GM20000 (cell line): ENCODE measurements at regions not wholly inside any gene's neighbourhood (a gene's known extent, or its start where the extent isn't known, plus 50 kb on each side); places are given as distances from the start of the nearest gene placed in this dataset.

Experiments used
- DNase-seq: peaks from one replicate; pipeline ENCODE4 v3.0.0; 2012; ENCODE audit warnings: low spot score
- TF ChIP-seq, protein P1 (sequence below): IDR thresholded peaks from 2 replicates; pipeline ENCODE4 v1.5.1; 2012; ENCODE audit warnings: mild to moderate bottlenecking, control low read depth; ENCODE audit errors: extremely low read depth, missing control alignments

- DNase-seq: no peak
- TF ChIP-seq, protein P1, sequence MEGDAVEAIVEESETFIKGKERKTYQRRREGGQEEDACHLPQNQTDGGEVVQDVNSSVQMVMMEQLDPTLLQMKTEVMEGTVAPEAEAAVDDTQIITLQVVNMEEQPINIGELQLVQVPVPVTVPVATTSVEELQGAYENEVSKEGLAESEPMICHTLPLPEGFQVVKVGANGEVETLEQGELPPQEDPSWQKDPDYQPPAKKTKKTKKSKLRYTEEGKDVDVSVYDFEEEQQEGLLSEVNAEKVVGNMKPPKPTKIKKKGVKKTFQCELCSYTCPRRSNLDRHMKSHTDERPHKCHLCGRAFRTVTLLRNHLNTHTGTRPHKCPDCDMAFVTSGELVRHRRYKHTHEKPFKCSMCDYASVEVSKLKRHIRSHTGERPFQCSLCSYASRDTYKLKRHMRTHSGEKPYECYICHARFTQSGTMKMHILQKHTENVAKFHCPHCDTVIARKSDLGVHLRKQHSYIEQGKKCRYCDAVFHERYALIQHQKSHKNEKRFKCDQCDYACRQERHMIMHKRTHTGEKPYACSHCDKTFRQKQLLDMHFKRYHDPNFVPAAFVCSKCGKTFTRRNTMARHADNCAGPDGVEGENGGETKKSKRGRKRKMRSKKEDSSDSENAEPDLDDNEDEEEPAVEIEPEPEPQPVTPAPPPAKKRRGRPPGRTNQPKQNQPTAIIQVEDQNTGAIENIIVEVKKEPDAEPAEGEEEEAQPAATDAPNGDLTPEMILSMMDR: no peak
Measured at GRCh38 chr6:133833949-133834359, 55.0 kb upstream of the TCF21 start.

DNA sequence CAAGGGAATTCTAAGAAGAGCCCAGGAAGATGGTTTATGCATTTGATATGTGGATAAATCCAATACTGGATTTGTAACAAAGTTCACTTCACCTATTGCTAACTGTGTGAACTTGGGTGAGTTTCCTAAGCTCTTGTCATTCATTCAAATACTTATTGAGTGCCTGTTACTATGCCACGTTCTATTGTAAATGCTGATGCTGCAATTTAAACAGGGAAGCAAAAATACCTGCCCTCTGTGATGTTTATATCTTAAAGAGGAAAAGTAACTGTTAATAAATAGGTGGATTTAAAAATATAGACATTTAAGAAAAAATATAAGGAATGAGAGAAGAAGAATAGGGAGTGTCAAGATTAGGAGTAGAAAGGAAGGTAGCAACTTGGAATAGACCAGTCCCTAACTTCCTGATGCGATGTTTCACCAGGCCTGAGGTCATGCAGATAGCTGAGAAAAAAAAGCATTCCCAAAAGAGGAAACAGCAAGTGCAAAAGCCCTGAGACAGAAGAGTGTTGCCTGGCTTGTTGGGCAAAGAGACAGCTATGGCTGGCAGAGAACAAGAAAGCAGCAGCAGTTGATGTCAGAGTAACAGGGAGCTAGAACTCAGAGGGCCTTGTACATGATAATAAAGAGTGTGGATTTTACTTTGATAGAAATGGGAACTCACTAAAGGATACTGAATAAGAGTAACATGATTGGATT lies 54.3 kb upstream of the TCF21 start:
- TF ChIP-seq, protein P1: no peak
- no peak for DNase-seq

GRCh38 chr6:133835901-133836300 lies 53.0 kb upstream of the TCF21 start:
- TF ChIP-seq, protein P1: no peak
- DNase-seq: no peak

GRCh38 chr6:133837801-133838349 lies 51.0 kb upstream of the TCF21 start:
- peak; percentile 50 for DNase-seq
- TF ChIP-seq, protein P1: peak; percentile 76
